ENCODE measurements at regions not wholly inside any gene's neighbourhood (a gene's known extent, or its start where the extent isn't known, plus 50 kb on each side); places are given as distances from the start of the nearest gene placed in this dataset.

GRCh38 chr14:25340882-25341281, 290.9 kb upstream of the STXBP6 start:
- no peak for TF ChIP-seq CTCF (IDR thresholded peaks at IDR 0.05)
- TF ChIP-seq EP300 (IDR thresholded peaks at IDR 0.05): no peak
